ENCODE measurements at regions not wholly inside any gene's neighbourhood (a gene's known extent, or its start where the extent isn't known, plus 50 kb on each side); places are given as distances from the start of the nearest gene placed in this dataset.

DNA sequence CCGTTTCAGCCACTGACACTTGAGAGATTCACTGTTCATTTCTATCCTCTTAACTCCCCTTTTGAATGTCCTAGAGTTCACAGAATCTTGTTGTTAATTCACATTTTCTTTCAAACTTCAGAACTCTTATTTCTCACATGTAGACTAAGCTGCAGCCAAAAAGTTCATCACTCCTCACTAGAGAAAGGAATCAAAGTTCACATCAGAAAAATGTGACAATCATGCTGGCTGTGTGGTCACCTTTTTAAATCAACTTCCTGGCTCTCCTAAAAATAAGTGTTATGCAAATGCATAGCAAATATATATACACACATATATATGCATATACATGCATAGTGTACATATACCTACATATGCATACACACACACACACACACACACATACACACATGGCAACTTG, 123.0 kb downstream of the CBLN4 start:
- Histone ChIP-seq H3K9me3 (ENCODE audit: low read depth) (peaks cover 3% of the 10 kb centered on the region), H3K4me1 (ENCODE audit: low read depth) (no peaks in the 10 kb centered on the region), H3K27me3 (no peaks in the 10 kb centered on the region), H3K36me3 (no peaks in the 10 kb centered on the region), H3K27ac (no peak overlapping the region), H3K4me3 (no peak overlapping the region)
- no peak for DNase-seq (ENCODE audit: low read depth in 1 of 2, low spot score in 1 of 2)
- TF ChIP-seq, protein P1, sequence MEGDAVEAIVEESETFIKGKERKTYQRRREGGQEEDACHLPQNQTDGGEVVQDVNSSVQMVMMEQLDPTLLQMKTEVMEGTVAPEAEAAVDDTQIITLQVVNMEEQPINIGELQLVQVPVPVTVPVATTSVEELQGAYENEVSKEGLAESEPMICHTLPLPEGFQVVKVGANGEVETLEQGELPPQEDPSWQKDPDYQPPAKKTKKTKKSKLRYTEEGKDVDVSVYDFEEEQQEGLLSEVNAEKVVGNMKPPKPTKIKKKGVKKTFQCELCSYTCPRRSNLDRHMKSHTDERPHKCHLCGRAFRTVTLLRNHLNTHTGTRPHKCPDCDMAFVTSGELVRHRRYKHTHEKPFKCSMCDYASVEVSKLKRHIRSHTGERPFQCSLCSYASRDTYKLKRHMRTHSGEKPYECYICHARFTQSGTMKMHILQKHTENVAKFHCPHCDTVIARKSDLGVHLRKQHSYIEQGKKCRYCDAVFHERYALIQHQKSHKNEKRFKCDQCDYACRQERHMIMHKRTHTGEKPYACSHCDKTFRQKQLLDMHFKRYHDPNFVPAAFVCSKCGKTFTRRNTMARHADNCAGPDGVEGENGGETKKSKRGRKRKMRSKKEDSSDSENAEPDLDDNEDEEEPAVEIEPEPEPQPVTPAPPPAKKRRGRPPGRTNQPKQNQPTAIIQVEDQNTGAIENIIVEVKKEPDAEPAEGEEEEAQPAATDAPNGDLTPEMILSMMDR (IDR thresholded peaks at IDR 0.05; ENCODE audit: low read depth, low read length): no peak

DNA sequence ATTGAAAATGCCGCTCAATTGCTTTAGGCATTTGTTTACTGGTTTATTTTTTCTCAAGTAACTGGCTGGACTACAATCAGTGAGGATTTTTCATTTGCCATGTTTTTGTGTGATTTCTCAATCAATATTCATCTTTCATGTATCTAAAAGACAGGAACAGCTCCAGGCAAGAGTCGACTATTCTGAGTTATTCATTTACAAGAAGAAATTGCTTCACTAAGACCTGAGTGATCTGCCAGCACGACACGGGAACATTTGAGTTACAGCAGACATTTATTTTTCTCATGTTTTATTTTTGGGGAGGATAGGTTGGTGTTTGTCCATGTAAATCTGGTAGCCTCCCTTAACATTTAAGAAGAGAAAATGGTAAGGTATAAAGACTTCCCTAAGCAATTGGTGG, 124.1 kb downstream of the CBLN4 start:
- TF ChIP-seq, protein P1 (IDR thresholded peaks at IDR 0.05; ENCODE audit: low read depth, low read length): no peak
- peaks cover 3% of the 10 kb centered on the region for H3K9me3 ChIP-seq (ENCODE audit: low read depth)

DNA sequence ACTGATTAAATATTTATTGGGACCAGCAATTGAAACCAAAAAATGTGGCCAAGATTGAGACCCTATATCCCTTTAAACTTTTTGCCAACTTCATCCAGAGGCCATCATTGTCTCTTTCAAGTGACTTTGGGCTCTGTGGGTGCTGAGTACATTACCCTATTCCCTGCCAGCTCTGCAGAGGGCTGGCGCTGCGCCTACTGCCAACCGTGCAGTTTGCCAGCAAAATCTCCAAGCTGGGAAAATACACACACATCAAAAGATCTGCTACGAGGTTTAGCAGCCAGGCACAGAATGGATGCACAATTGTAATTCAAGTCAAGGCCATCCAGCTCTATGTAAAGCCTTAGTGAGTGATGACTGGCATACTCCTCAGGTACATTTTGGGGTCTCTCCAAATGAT, 125.0 kb downstream of the CBLN4 start:
- H3K9me3 ChIP-seq (ENCODE audit: low read depth): peaks cover 3% of the 10 kb centered on the region
- DNase-seq (ENCODE audit: low read depth in 1 of 2, low spot score in 1 of 2): no peak
- no peaks in the 10 kb centered on the region for H3K36me3 ChIP-seq
- no peaks in the 10 kb centered on the region for H3K27me3 ChIP-seq
- no peaks in the 10 kb centered on the region for H3K4me1 ChIP-seq (ENCODE audit: low read depth)
- TF ChIP-seq, protein P1 (IDR thresholded peaks at IDR 0.05; ENCODE audit: low read depth, low read length): no peak
- H3K4me3 ChIP-seq: no peak overlapping the region
- H3K27ac ChIP-seq: no peak overlapping the region

More for the DNA sequence above, 124.1 kb downstream of the CBLN4 start:
- Histone ChIP-seq H3K36me3 (no peaks in the 10 kb centered on the region), H3K4me1 (ENCODE audit: low read depth) (no peaks in the 10 kb centered on the region), H3K4me3 (no peak overlapping the region), H3K27ac (no peak overlapping the region), H3K27me3 (no peaks in the 10 kb centered on the region)
- DNase-seq (ENCODE audit: low read depth in 1 of 2, low spot score in 1 of 2): no peak

DNA sequence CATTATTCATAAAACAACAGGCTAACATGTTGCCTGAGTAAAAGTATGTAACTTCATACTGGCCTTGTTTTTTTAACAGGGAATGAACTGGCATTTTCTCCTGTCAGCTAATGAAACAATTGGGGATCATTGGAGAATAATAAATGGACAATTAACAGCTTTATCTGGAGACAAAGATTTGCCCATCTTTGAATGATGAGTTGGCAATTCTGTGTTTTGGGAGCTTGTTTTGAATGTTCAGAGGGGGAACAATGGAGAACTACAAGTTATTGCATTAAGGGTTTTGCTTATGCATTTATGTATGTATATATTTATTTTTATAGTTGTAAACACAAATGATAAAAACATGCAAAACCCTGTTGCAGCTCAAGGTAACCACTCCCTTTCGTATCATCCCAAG, 150.3 kb downstream of the CBLN4 start:
- H3K27me3 ChIP-seq: no peaks in the 10 kb centered on the region
- H3K4me1 ChIP-seq (ENCODE audit: low read depth): no peaks in the 10 kb centered on the region
- TF ChIP-seq, protein P1 (IDR thresholded peaks at IDR 0.05; ENCODE audit: low read depth, low read length): no peak
- no peak overlapping the region for H3K27ac ChIP-seq
- H3K36me3 ChIP-seq: no peaks in the 10 kb centered on the region
- no peak overlapping the region for H3K4me3 ChIP-seq
- no peaks in the 10 kb centered on the region for H3K9me3 ChIP-seq (ENCODE audit: low read depth)
- DNase-seq (ENCODE audit: low read depth in 1 of 2, low spot score in 1 of 2): no peak

DNA sequence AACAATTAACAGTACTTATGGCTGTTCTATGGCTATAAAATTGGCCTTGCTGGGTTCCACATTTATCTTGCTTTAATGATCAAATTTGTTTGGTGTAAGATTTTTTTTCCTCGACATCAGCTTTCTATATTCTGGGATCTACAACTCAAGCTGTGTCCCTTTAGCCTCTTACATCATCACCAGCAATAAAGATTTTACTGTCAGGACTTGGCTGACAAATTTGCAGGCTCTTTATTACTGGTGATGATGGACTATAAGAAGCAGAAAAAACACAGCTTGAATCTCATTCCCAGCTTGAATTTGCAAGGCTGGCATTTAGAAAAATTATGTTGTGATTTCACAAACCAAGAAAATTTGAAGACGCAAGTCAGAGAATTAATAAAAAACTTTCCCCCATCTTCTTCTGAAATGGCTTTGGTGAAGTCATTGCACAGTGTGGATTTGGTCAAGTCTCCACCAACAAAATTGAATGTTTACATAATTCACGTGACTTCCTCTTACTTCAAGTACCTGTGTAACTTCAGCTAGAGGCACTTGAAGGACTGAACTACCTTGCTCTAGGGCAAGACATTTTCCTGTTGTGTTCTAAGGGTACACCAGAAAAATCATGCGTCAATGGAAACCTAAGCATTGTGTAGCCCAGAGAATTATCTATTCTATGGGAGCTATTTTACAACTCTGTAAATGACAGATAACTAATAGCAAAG, 175.0 kb downstream of the CBLN4 start:
- Histone ChIP-seq H3K36me3 (no peaks in the 10 kb centered on the region), H3K27me3 (no peaks in the 10 kb centered on the region), H3K4me1 (ENCODE audit: low read depth) (no peaks in the 10 kb centered on the region), H3K27ac (no peak overlapping the region), H3K9me3 (ENCODE audit: low read depth) (no peaks in the 10 kb centered on the region), H3K4me3 (no peak overlapping the region)
- DNase-seq (ENCODE audit: low read depth in 1 of 2, low spot score in 1 of 2): no peak
- TF ChIP-seq, protein P1 (IDR thresholded peaks at IDR 0.05; ENCODE audit: low read depth, low read length): no peak
